Trophoblast cell (in vitro differentiated cells and primary cell): ENCODE measurements at regions not wholly inside any gene's neighbourhood (a gene's known extent, or its start where the extent isn't known, plus 50 kb on each side); places are given as distances from the start of the nearest gene placed in this dataset.

Experiments used
- DNase-seq, 2 donors: peaks; one replicate each; pipeline ENCODE4 v3.0.0-alpha.2; 2016
- H2AFZ ChIP-seq: 2 replicates; pipeline ENCODE4 v1.6.1; 2013; ENCODE audit warnings: low read length, moderate library complexity, mild to moderate bottlenecking; ENCODE audit not compliant: insufficient read depth, poor library complexity
- H2AK5ac ChIP-seq: 2 replicates; pipeline ENCODE4 v1.6.1; 2013; ENCODE audit warnings: mild to moderate bottlenecking, low read length
- H2BK120ac ChIP-seq: 2 replicates; pipeline ENCODE4 v1.6.1; 2013; ENCODE audit warnings: low read length, mild to moderate bottlenecking, moderate library complexity; ENCODE audit not compliant: insufficient read depth, poor library complexity
- H2BK12ac ChIP-seq: 2 replicates; pipeline ENCODE4 v1.6.1; 2013; ENCODE audit warnings: mild to moderate bottlenecking, low read length, moderate library complexity
- H2BK5ac ChIP-seq: 2 replicates; pipeline ENCODE4 v1.6.1; 2013; ENCODE audit warnings: low read length, low read depth, moderate library complexity, mild to moderate bottlenecking; ENCODE audit not compliant: poor library complexity
- H3K14ac ChIP-seq: 2 replicates; pipeline ENCODE4 v1.6.1; 2013; ENCODE audit warnings: mild to moderate bottlenecking, low read length
- H3K18ac ChIP-seq: 2 replicates; pipeline ENCODE4 v1.6.1; 2013; ENCODE audit warnings: mild to moderate bottlenecking, low read length
- H3K23ac ChIP-seq: 2 replicates; pipeline ENCODE4 v1.6.1; 2013; ENCODE audit warnings: low read length
- H3K27ac ChIP-seq: 2 replicates; pipeline ENCODE4 v1.5.1; 2013; ENCODE audit warnings: low read depth, mild to moderate bottlenecking, inconsistent platforms, low read length, moderate library complexity
- H3K27me3 ChIP-seq: 2 replicates; pipeline ENCODE4 v1.6.1; 2013; ENCODE audit warnings: inconsistent platforms, mild to moderate bottlenecking, low read length, moderate library complexity; ENCODE audit not compliant: insufficient read depth
- H3K36me3 ChIP-seq, 2 experiments: 1 replicate in 1 of 2; 2 replicates in 1 of 2; pipeline ENCODE4 v1.6.1; 2013; ENCODE audit warnings: low read length in 2 of 2, mild to moderate bottlenecking in 2 of 2, moderate library complexity in 1 of 2; ENCODE audit not compliant: insufficient read depth in 2 of 2, control insufficient read depth in 1 of 2
- H3K4ac ChIP-seq: 2 replicates; pipeline ENCODE4 v1.6.1; 2013; ENCODE audit warnings: low read depth, mild to moderate bottlenecking, low read length, moderate library complexity
- H3K4me1 ChIP-seq, 2 experiments: 1 replicate in 1 of 2; 2 replicates in 1 of 2; pipeline ENCODE4 v1.6.1; 2013; ENCODE audit warnings: low read length in 2 of 2, mild to moderate bottlenecking in 2 of 2, moderate library complexity in 1 of 2; ENCODE audit not compliant: insufficient read depth in 2 of 2, control insufficient read depth in 1 of 2
- H3K4me2 ChIP-seq: 2 replicates; pipeline ENCODE4 v1.6.1; 2013; ENCODE audit warnings: inconsistent platforms, mild to moderate bottlenecking, low read length, moderate library complexity
- H3K4me3 ChIP-seq: 2 replicates; pipeline ENCODE4 v1.5.1; 2013; ENCODE audit warnings: mild to moderate bottlenecking, low read depth, low read length, inconsistent platforms
- H3K79me1 ChIP-seq: one replicate; pipeline ENCODE4 v1.6.1; 2013; ENCODE audit warnings: low read length
- H3K79me2 ChIP-seq: 2 replicates; pipeline ENCODE4 v1.6.1; 2013; ENCODE audit warnings: low read length, mild to moderate bottlenecking; ENCODE audit not compliant: control insufficient read depth, insufficient read depth, poor library complexity
- H3K9ac ChIP-seq: 2 replicates; pipeline ENCODE4 v1.6.1; 2013; ENCODE audit warnings: mild to moderate bottlenecking, low read length
- H3K9me3 ChIP-seq: 2 replicates; pipeline ENCODE4 v1.6.1; 2013; ENCODE audit warnings: low read depth, mild to moderate bottlenecking, control low read depth, inconsistent platforms, low read length; ENCODE audit not compliant: insufficient read depth
- H4K12ac ChIP-seq: 2 replicates; pipeline ENCODE4 v1.6.1; 2013; ENCODE audit warnings: low read depth, mild to moderate bottlenecking, low read length, moderate library complexity
- H4K8ac ChIP-seq: 2 replicates; pipeline ENCODE4 v1.6.1; 2013; ENCODE audit warnings: low read depth, mild to moderate bottlenecking, low read length, moderate library complexity
- H4K91ac ChIP-seq: one replicate; pipeline ENCODE4 v1.6.1; 2013; ENCODE audit warnings: low read depth, mild to moderate bottlenecking, low read length, moderate library complexity
- WGBS: extraction: QIAGEN DNeasy Blood & Tissue Kit; methylation state at CpG from one replicate; pipeline ENCODE4 v1.1.7; 2013; ENCODE audit warnings: missing lambda C conversion rate; ENCODE audit not compliant: insufficient read length, insufficient coverage; ENCODE audit errors: extremely low coverage; 5-methylcytosine and 5-hydroxymethylcytosine counted together

DNA sequence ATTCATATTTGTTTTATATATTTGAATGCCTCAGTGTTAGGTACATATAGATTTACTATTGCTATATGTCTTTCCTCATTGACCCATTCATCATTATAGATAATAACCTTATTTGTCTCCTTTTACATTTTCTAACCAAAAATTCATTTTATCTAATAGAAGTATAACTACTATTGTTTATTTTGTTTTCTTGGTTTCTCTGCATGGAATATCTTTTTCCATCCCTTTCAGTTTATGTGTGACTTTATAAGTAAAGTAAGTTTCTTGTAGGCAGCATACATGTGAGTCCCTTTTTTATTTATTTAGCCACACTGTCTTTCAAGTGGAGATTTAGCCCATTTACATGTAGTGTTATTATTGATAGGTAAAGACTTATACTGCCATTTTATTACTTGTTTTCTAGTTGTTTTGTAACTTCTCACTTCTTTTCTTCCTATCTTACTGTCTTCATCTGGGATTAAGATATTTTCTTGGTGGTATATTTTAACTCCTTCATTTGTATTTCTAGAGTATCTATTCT lies 572.0 kb upstream of the MAN1A1 start:
- no peak for DNase-seq
- no peak overlapping the region for H3K4me3 ChIP-seq
- no peak overlapping the region for H3K18ac ChIP-seq
- peaks cover 4% of the 10 kb centered on the region for H3K9me3 ChIP-seq
- no peaks in the 10 kb centered on the region for H3K79me2 ChIP-seq
- no peak overlapping the region for H3K9ac ChIP-seq
- H3K4me2 ChIP-seq: no peak overlapping the region
- no peaks in the 10 kb centered on the region for H3K79me1 ChIP-seq
- H2BK5ac ChIP-seq: no peak overlapping the region
- no peaks in the 10 kb centered on the region for H3K36me3 ChIP-seq
- H4K12ac ChIP-seq: no peak overlapping the region
- no peak overlapping the region for H2AFZ ChIP-seq
- no peaks in the 10 kb centered on the region for H3K27me3 ChIP-seq
- no peak overlapping the region for H2AK5ac ChIP-seq
- H3K27ac ChIP-seq: no peak overlapping the region
- no peaks in the 10 kb centered on the region for H3K4me1 ChIP-seq
- H2BK120ac ChIP-seq: no peak overlapping the region
- H4K91ac ChIP-seq: no peak overlapping the region
- H3K4ac ChIP-seq: no peak overlapping the region
- no peak overlapping the region for H2BK12ac ChIP-seq
- H3K14ac ChIP-seq: no peak overlapping the region
- no peak overlapping the region for H4K8ac ChIP-seq
- H3K23ac ChIP-seq: no peak overlapping the region

DNA sequence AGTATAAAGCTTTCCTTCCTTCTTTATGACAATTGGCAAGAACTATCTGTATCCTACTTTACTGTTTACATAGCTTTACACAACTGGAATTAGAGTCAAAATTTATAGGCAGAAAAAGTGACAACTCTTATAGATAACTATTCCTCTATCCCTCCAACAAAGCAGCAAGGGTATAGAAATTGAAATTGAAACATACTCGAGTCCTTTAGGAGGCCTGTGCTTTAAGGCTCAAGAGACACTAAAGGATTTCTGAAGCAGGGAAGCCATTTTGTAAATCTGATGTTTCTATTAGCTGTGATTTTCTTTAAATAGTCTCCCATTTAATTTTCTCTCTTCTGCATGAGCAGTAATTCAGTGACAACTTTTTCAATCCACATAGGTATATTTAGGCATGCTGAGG lies 567.6 kb upstream of the MAN1A1 start:
- no peak overlapping the region for H4K91ac ChIP-seq
- H3K79me2 ChIP-seq: no peaks in the 10 kb centered on the region
- H3K9me3 ChIP-seq: no peaks in the 10 kb centered on the region
- H3K79me1 ChIP-seq: no peaks in the 10 kb centered on the region
- no peak overlapping the region for H3K27ac ChIP-seq
- no peak overlapping the region for H2AK5ac ChIP-seq
- no peak overlapping the region for H3K4ac ChIP-seq
- no peak overlapping the region for H3K23ac ChIP-seq
- H2BK5ac ChIP-seq: no peak overlapping the region
- H2BK120ac ChIP-seq: no peak overlapping the region
- no peak for DNase-seq
- H3K14ac ChIP-seq: no peak overlapping the region
- no peak overlapping the region for H3K9ac ChIP-seq
- no peaks in the 10 kb centered on the region for H3K36me3 ChIP-seq
- H4K12ac ChIP-seq: no peak overlapping the region
- no CpG with 5 or more reads among the region's 1 CpG for WGBS
- H2BK12ac ChIP-seq: no peak overlapping the region
- no peak overlapping the region for H3K4me3 ChIP-seq
- H3K18ac ChIP-seq: no peak overlapping the region
- no peak overlapping the region for H2AFZ ChIP-seq
- H3K4me2 ChIP-seq: no peak overlapping the region
- no peaks in the 10 kb centered on the region for H3K27me3 ChIP-seq
- no peaks in the 10 kb centered on the region for H3K4me1 ChIP-seq
- H4K8ac ChIP-seq: no peak overlapping the region

DNA sequence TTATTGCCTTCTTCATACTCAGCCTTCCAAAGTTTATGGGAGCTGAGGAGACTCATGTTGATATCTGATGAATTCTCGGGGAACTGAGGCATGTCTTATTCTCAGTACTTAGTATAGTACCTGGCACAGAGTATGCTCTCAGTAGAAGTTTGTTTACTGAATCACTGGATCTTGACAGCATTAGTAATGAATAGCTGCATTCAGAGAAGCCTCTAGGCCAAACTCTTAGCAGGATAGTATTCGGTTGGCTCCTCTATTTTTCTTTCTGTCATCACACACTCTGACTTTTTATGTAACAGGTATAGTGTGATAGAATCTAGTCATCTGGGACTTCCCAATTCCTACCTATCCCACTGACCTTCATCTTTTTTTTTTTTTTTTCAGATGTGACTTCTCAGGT lies 566.4 kb upstream of the MAN1A1 start:
- H3K23ac ChIP-seq: no peak overlapping the region
- no peak overlapping the region for H2AK5ac ChIP-seq
- H3K79me1 ChIP-seq: no peaks in the 10 kb centered on the region
- H4K8ac ChIP-seq: no peak overlapping the region
- H3K79me2 ChIP-seq: no peaks in the 10 kb centered on the region
- no peaks in the 10 kb centered on the region for H3K27me3 ChIP-seq
- no peak overlapping the region for H4K91ac ChIP-seq
- no peak overlapping the region for H2BK120ac ChIP-seq
- H3K4me1 ChIP-seq: no peaks in the 10 kb centered on the region
- no peaks in the 10 kb centered on the region for H3K9me3 ChIP-seq
- no CpG with 5 or more reads among the region's 2 CpGs for whole genome bisulfite sequencing
- no peak overlapping the region for H3K18ac ChIP-seq
- H3K4me2 ChIP-seq: no peak overlapping the region
- H3K36me3 ChIP-seq: no peaks in the 10 kb centered on the region
- H3K4ac ChIP-seq: no peak overlapping the region
- H3K14ac ChIP-seq: no peak overlapping the region
- no peak overlapping the region for H3K27ac ChIP-seq
- DNase-seq: no peak
- no peak overlapping the region for H2AFZ ChIP-seq
- no peak overlapping the region for H2BK12ac ChIP-seq
- H3K4me3 ChIP-seq: no peak overlapping the region
- H2BK5ac ChIP-seq: no peak overlapping the region
- H3K9ac ChIP-seq: no peak overlapping the region
- no peak overlapping the region for H4K12ac ChIP-seq

DNA sequence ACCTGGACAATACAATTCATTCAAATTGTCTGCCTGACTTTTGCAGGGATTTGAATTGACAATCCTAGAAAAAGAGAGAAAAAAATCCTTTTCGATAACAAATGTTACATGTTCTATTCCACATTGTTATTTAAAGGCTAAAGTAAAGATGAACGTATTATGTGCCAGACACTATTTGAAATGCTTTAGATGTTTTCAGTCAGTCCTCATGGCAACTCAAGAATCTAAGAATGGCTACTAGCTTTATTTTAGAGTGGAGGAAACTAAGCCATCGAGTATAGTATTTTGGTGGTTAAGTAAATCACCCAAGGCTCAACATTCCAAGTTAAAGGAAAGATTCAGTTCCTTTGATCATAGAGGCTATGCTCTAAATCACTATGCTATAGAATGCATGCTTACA lies 558.6 kb upstream of the MAN1A1 start:
- Histone ChIP-seq H2BK5ac (no peak overlapping the region), H3K4me2 (no peak overlapping the region), H3K36me3 (no peaks in the 10 kb centered on the region), H3K9ac (no peak overlapping the region), H3K79me2 (no peaks in the 10 kb centered on the region), H3K14ac (no peak overlapping the region), H2BK120ac (no peak overlapping the region), H4K91ac (no peak overlapping the region), H3K27me3 (no peaks in the 10 kb centered on the region), H2AK5ac (no peak overlapping the region), H3K79me1 (no peaks in the 10 kb centered on the region), H3K27ac (no peak overlapping the region), H3K4me1 (no peaks in the 10 kb centered on the region), H4K8ac (no peak overlapping the region), H2BK12ac (no peak overlapping the region), H3K23ac (no peak overlapping the region), H3K4me3 (no peak overlapping the region), H3K18ac (no peak overlapping the region), H3K9me3 (no peaks in the 10 kb centered on the region), H4K12ac (no peak overlapping the region), H2AFZ (no peak overlapping the region), H3K4ac (no peak overlapping the region)
- DNase-seq: no peak
- no CpG with 5 or more reads among the region's 3 CpGs for WGBS
